Astrocyte (in vitro differentiated cells and primary cell): ENCODE measurements at regions not wholly inside any gene's neighbourhood (a gene's known extent, or its start where the extent isn't known, plus 50 kb on each side); places are given as distances from the start of the nearest gene placed in this dataset.

Source experiments
- DNase-seq: peaks from one replicate; pipeline ENCODE4 v3.0.0-alpha.2; 2010; ENCODE audit warnings: low read depth
- FAIRE-seq: peaks from 2 replicates; lab custom pipeline; 2011; peaks lifted over from hg19 to GRCh38; lab: Jason Lieb, UNC
- H2AFZ ChIP-seq: 2 replicates; pipeline ENCODE4 v1.6.0; 2012; ENCODE audit warnings: low read depth, low read length, inconsistent platforms
- H3K27ac ChIP-seq: 2 replicates; pipeline ENCODE4 v1.5.1; 2011; ENCODE audit warnings: low read depth, low read length, inconsistent platforms
- H3K27me3 ChIP-seq: 2 replicates; pipeline ENCODE4 v1.6.0; 2011; ENCODE audit warnings: low read length, inconsistent platforms; ENCODE audit not compliant: insufficient read depth
- H3K36me3 ChIP-seq: 2 replicates; pipeline ENCODE4 v1.5.1; 2011; ENCODE audit warnings: low read length, inconsistent platforms; ENCODE audit not compliant: insufficient read depth
- H3K4me1 ChIP-seq: 2 replicates; pipeline ENCODE4 v1.5.1; 2011; ENCODE audit warnings: low read length, inconsistent platforms; ENCODE audit not compliant: insufficient read depth
- H3K4me2 ChIP-seq: 2 replicates; pipeline ENCODE4 v1.6.0; 2012; ENCODE audit warnings: low read length, inconsistent platforms
- H3K4me3 ChIP-seq: 2 replicates; pipeline ENCODE4 v1.5.1; 2011; ENCODE audit warnings: low read depth, mild to moderate bottlenecking, low read length, inconsistent platforms; ENCODE audit not compliant: insufficient read depth
- H3K79me2 ChIP-seq: 2 replicates; pipeline ENCODE4 v1.6.0; 2012; ENCODE audit warnings: mild to moderate bottlenecking, low read length, inconsistent platforms; ENCODE audit not compliant: insufficient read depth
- H3K9ac ChIP-seq: 2 replicates; pipeline ENCODE4 v1.6.0; 2012; ENCODE audit warnings: mild to moderate bottlenecking, low read length, inconsistent platforms
- H3K9me3 ChIP-seq: 2 replicates; pipeline ENCODE4 v1.5.1; 2012; ENCODE audit warnings: low read depth, mild to moderate bottlenecking, low read length, inconsistent platforms; ENCODE audit not compliant: insufficient read depth
- H4K20me1 ChIP-seq: 2 replicates; pipeline ENCODE4 v1.6.0; 2012; ENCODE audit warnings: low read length, inconsistent platforms; ENCODE audit not compliant: insufficient read depth
- H3K27ac Mint-ChIP-seq: one replicate; pipeline ENCODE4 v1.8.0; 2021; ENCODE audit warnings: mild to moderate bottlenecking, mixed read lengths; ENCODE audit not compliant: unreplicated experiment
- H3K27me3 Mint-ChIP-seq: one replicate; pipeline ENCODE4 v1.8.0; 2021; ENCODE audit warnings: low read depth, mixed read lengths; ENCODE audit not compliant: unreplicated experiment
- H3K36me3 Mint-ChIP-seq: one replicate; pipeline ENCODE4 v1.8.0; 2021; ENCODE audit warnings: low read depth, mixed read lengths; ENCODE audit not compliant: unreplicated experiment
- H3K4me1 Mint-ChIP-seq: one replicate; pipeline ENCODE4 v1.8.0; 2021; ENCODE audit warnings: low read depth, mixed read lengths; ENCODE audit not compliant: unreplicated experiment
- H3K4me3 Mint-ChIP-seq: one replicate; pipeline ENCODE4 v1.8.0; 2021; ENCODE audit warnings: mild to moderate bottlenecking, moderate library complexity, mixed read lengths; ENCODE audit not compliant: unreplicated experiment
- H3K9me3 Mint-ChIP-seq: one replicate; pipeline ENCODE4 v1.8.0; 2021; ENCODE audit warnings: mild to moderate bottlenecking, mixed read lengths; ENCODE audit not compliant: unreplicated experiment
- EZH2 ChIP-seq: IDR thresholded peaks from 2 replicates; pipeline ENCODE4 v1.6.1; 2012; ENCODE audit warnings: mild to moderate bottlenecking, low read length, inconsistent platforms; ENCODE audit not compliant: insufficient read depth
- TF ChIP-seq, protein P1 (sequence below): IDR thresholded peaks from 2 replicates; pipeline ENCODE4 v1.5.1; 2011; ENCODE audit warnings: low read depth, mild to moderate bottlenecking, inconsistent platforms, low read length, moderate library complexity; ENCODE audit not compliant: insufficient read depth

DNA sequence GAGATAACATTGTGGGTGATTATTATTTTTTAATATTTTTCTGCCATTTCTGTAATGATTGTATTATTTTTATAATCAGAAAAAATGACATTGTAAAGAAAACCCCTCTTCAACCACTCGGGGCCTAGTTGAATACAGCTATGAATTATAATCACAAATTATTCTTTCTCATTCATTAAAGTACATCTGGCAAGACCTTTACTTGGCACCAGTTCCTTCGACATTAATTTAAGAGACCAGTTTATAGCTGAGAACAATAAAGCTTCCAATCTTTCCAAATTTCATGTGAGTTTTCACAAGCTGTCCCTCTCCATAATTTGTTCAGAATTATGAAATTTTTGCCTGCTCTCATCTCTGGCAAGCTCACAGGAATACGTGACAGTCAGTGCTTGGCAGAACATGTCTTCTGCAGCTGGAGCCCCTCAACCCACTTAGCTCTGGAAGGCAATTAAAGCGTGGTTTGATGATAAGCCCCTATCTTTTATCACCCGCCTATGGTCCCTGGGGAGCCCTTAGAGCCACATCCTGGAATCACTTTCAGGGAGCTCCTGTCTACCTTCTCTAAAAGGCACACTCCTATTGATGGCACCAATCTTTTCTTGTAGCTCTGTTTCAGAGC is 201.8 kb upstream of the PRNP start:
- Mint-ChIP-seq H3K9me3 (no peaks in the 10 kb centered on the region), H3K27ac (no peak overlapping the region), H3K27me3 (no peaks in the 10 kb centered on the region), H3K4me1 (peaks cover 8% of the 10 kb centered on the region), H3K36me3 (no peaks in the 10 kb centered on the region), H3K4me3 (no peak overlapping the region)
- H3K36me3 ChIP-seq, result no peaks in the 10 kb centered on the region
- no peak overlapping the region for H3K4me3 ChIP-seq
- no peak overlapping the region for H2AFZ ChIP-seq
- no peak for TF ChIP-seq EZH2
- TF ChIP-seq, protein P1, sequence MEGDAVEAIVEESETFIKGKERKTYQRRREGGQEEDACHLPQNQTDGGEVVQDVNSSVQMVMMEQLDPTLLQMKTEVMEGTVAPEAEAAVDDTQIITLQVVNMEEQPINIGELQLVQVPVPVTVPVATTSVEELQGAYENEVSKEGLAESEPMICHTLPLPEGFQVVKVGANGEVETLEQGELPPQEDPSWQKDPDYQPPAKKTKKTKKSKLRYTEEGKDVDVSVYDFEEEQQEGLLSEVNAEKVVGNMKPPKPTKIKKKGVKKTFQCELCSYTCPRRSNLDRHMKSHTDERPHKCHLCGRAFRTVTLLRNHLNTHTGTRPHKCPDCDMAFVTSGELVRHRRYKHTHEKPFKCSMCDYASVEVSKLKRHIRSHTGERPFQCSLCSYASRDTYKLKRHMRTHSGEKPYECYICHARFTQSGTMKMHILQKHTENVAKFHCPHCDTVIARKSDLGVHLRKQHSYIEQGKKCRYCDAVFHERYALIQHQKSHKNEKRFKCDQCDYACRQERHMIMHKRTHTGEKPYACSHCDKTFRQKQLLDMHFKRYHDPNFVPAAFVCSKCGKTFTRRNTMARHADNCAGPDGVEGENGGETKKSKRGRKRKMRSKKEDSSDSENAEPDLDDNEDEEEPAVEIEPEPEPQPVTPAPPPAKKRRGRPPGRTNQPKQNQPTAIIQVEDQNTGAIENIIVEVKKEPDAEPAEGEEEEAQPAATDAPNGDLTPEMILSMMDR, result no peak
- no peak for DNase-seq
- H4K20me1 ChIP-seq, result no peaks in the 10 kb centered on the region
- H3K27me3 ChIP-seq, result no peaks in the 10 kb centered on the region
- H3K79me2 ChIP-seq, result no peaks in the 10 kb centered on the region
- no peak overlapping the region for H3K9ac ChIP-seq
- H3K27ac ChIP-seq, result no peak overlapping the region
- peaks cover 3% of the 10 kb centered on the region for H3K4me1 ChIP-seq
- no peak for FAIRE-seq
- H3K4me2 ChIP-seq, result no peak overlapping the region
- no peaks in the 10 kb centered on the region for H3K9me3 ChIP-seq

DNA sequence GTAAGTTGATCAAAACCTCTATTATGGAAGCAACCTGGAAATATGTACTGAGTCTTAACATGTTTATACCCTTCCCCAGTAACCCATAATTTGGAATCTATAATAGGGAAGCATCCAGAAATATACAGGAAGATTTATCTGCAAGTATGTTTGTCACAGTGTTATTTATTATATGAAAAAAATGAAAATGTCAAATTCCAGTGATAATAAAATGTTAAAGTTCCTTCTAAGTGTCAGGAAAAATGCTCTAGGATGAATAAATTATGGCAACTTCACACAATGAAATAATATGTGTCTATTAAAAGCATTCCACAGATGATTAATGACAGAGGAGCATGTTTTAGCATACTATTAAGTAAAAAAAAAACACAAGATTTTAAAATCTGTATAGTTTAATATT is 202.3 kb upstream of the PRNP start:
- no peaks in the 10 kb centered on the region for H3K79me2 ChIP-seq
- no peaks in the 10 kb centered on the region for H3K9me3 Mint-ChIP-seq
- no peaks in the 10 kb centered on the region for H4K20me1 ChIP-seq
- H3K9me3 ChIP-seq, result no peaks in the 10 kb centered on the region
- no peaks in the 10 kb centered on the region for H3K36me3 Mint-ChIP-seq
- H3K9ac ChIP-seq, result no peak overlapping the region
- no peak for TF ChIP-seq EZH2
- TF ChIP-seq, protein P1, result no peak
- H3K4me3 Mint-ChIP-seq, result no peak overlapping the region
- peaks cover 3% of the 10 kb centered on the region for H3K4me1 ChIP-seq
- peaks cover 6% of the 10 kb centered on the region for H3K4me1 Mint-ChIP-seq
- no peak overlapping the region for H3K27ac Mint-ChIP-seq
- no peak for DNase-seq
- H2AFZ ChIP-seq, result no peak overlapping the region
- FAIRE-seq, result no peak
- no peaks in the 10 kb centered on the region for H3K36me3 ChIP-seq
- H3K4me2 ChIP-seq, result no peak overlapping the region
- H3K27me3 Mint-ChIP-seq, result no peaks in the 10 kb centered on the region
- H3K27me3 ChIP-seq, result no peaks in the 10 kb centered on the region
- H3K4me3 ChIP-seq, result no peak overlapping the region
- no peak overlapping the region for H3K27ac ChIP-seq

DNA sequence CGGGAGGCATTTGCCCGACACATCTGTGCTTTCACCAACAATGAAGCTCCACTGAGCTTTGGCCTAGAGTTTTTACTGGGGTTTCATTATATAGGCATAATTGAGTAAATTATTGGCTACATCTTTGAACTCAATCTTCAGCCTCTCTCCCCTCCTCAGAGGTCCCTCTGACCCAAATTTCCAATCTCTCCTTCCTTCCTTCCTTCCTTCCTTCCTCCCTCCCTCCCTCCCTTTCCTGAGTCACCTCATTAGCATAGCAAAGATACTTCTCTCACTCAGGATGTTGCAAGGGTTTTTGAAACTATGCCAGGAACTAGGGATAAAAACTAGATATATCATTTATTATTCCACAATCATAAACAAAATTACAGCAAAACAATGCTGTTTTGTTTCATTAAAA is 202.8 kb upstream of the PRNP start:
- Mint-ChIP-seq H3K4me3 (no peak overlapping the region), H3K4me1 (peaks cover 2% of the 10 kb centered on the region)
- H3K9me3 ChIP-seq, result no peaks in the 10 kb centered on the region

More for the DNA sequence above, 202.8 kb upstream of the PRNP start:
- H3K4me2 ChIP-seq, result no peak overlapping the region
- no peak overlapping the region for H3K9ac ChIP-seq
- no peaks in the 10 kb centered on the region for H3K27me3 ChIP-seq
- Mint-ChIP-seq H3K36me3 (no peaks in the 10 kb centered on the region), H3K9me3 (no peaks in the 10 kb centered on the region), H3K27ac (no peak overlapping the region), H3K27me3 (no peaks in the 10 kb centered on the region)
- H3K4me1 ChIP-seq, result peaks cover 1% of the 10 kb centered on the region
- no peaks in the 10 kb centered on the region for H3K36me3 ChIP-seq
- H3K4me3 ChIP-seq, result no peak overlapping the region
- no peak overlapping the region for H3K27ac ChIP-seq
- H2AFZ ChIP-seq, result no peak overlapping the region
- H3K79me2 ChIP-seq, result no peaks in the 10 kb centered on the region
- FAIRE-seq (no peak), DNase-seq (peak; percentile 30)
- TF ChIP-seq, protein P1, result no peak
- TF ChIP-seq EZH2, result no peak
- H4K20me1 ChIP-seq, result no peaks in the 10 kb centered on the region
